Neural cell (in vitro differentiated cells): ENCODE measurements at regions not wholly inside any gene's neighbourhood (a gene's known extent, or its start where the extent isn't known, plus 50 kb on each side); places are given as distances from the start of the nearest gene placed in this dataset.

ENCODE experiments used
- H2AFZ ChIP-seq: fragments of 200-600, 300-800 bp; sonication (generic), shearing (Covaris generic); 2 replicates; pipeline ENCODE4 v1.6.0; 2014; ENCODE audit warnings: low read depth, mild to moderate bottlenecking, antibody characterized with exemption, low read length, moderate library complexity
- H3F3A ChIP-seq: fragments of 200-600 bp; shearing (Covaris generic); 2 replicates; pipeline ENCODE4 v1.6.1; 2016; ENCODE audit warnings: mild to moderate bottlenecking, moderate library complexity, mixed read lengths, antibody characterized with exemption, low read length; ENCODE audit not compliant: insufficient read depth, poor library complexity, severe bottlenecking
- H3K27ac ChIP-seq: fragments of 200-600, 300-800 bp; sonication (generic), shearing (Covaris generic); 2 replicates; pipeline ENCODE4 v1.5.1; 2014; ENCODE audit warnings: mild to moderate bottlenecking, low read length, moderate library complexity
- H3K27me3 ChIP-seq: fragments of 300-800, 200-600 bp; sonication (generic), shearing (Covaris generic); 2 replicates; pipeline ENCODE4 v1.6.0; 2014; ENCODE audit warnings: mild to moderate bottlenecking, low read depth, low read length, moderate library complexity; ENCODE audit not compliant: insufficient read depth
- H3K36me3 ChIP-seq: fragments of 300-800, 200-600 bp; sonication (generic), shearing (Covaris generic); 2 replicates; pipeline ENCODE4 v1.5.1; 2014; ENCODE audit warnings: mild to moderate bottlenecking, antibody characterized with exemption, low read length, moderate library complexity; ENCODE audit not compliant: insufficient read depth
- H3K4me2 ChIP-seq: fragments of 300-800, 200-600 bp; sonication (generic), shearing (Covaris generic); 2 replicates; pipeline ENCODE4 v1.6.0; 2014; ENCODE audit warnings: mild to moderate bottlenecking, low read length
- H3K4me3 ChIP-seq: fragments of 300-800, 200-600 bp; sonication (generic), shearing (Covaris generic); 2 replicates; pipeline ENCODE4 v1.5.1; 2014; ENCODE audit warnings: mild to moderate bottlenecking, low read length, moderate library complexity
- H3K79me2 ChIP-seq: fragments of 200-600 bp; shearing (Covaris generic); replicated peaks from 2 replicates; pipeline ENCODE4 v1.6.0; 2014; ENCODE audit warnings: mild to moderate bottlenecking, low read length, moderate library complexity; ENCODE audit not compliant: insufficient read depth
- H3K9ac ChIP-seq: fragments of 300-800, 200-600 bp; sonication (generic), shearing (Covaris generic); 2 replicates; pipeline ENCODE4 v1.6.1; 2016; ENCODE audit warnings: mild to moderate bottlenecking, low read length, mixed read lengths
- H3K9me2 ChIP-seq: fragments of 200-600 bp; shearing (Covaris generic); 2 replicates; pipeline ENCODE4 v1.6.1; 2016; ENCODE audit warnings: mild to moderate bottlenecking, low read length, mixed read lengths; ENCODE audit not compliant: insufficient read depth
- H3K9me3 ChIP-seq: fragments of 200-600, 300-800 bp; sonication (generic), shearing (Covaris generic); 2 replicates; pipeline ENCODE4 v1.6.1; 2016; ENCODE audit warnings: mild to moderate bottlenecking, mixed run types, low read length, moderate library complexity, mixed read lengths
- H4K20me1 ChIP-seq: fragments of 200-600 bp; shearing (Covaris generic); 2 replicates; pipeline ENCODE4 v1.6.1; 2016; ENCODE audit warnings: mild to moderate bottlenecking, mixed run types; ENCODE audit not compliant: insufficient read depth
- CTCF ChIP-seq: fragments of 450-650 bp; IDR thresholded peaks from 2 replicates; pipeline ENCODE4 v1.5.1; 2014; ENCODE audit warnings: antibody characterized with exemption, mild to moderate bottlenecking, moderate library complexity; ENCODE audit not compliant: poor library complexity, severe bottlenecking
- EP300 ChIP-seq: fragments of 450-650 bp; conservative IDR thresholded peaks from 2 replicates; pipeline ENCODE4 v1.6.1; 2014; ENCODE audit warnings: antibody characterized with exemption, mild to moderate bottlenecking, moderate library complexity; ENCODE audit not compliant: poor library complexity, severe bottlenecking
- EZH2 ChIP-seq: fragments of 200-600, 300-800 bp; shearing (Covaris generic), sonication (generic); IDR thresholded peaks from 2 replicates; pipeline ENCODE4 v1.6.1; 2014; ENCODE audit warnings: antibody characterized with exemption, low read length, borderline replicate concordance, mild to moderate bottlenecking; ENCODE audit not compliant: insufficient read depth, poor library complexity, severe bottlenecking
- MXI1 ChIP-seq: fragments of 450-650 bp; conservative IDR thresholded peaks from 2 replicates; pipeline ENCODE4 v1.6.1; 2014; ENCODE audit warnings: antibody characterized with exemption, mild to moderate bottlenecking; ENCODE audit not compliant: poor library complexity, severe bottlenecking
- POLR2AphosphoS5 ChIP-seq: IDR thresholded peaks from 2 replicates; pipeline ENCODE4 v1.6.1; 2012
- RAD21 ChIP-seq: fragments of 450-650 bp; conservative IDR thresholded peaks from 2 replicates; pipeline ENCODE4 v1.6.1; 2014; ENCODE audit warnings: antibody characterized with exemption, mild to moderate bottlenecking, moderate library complexity
- REST ChIP-seq: IDR thresholded peaks from 2 replicates; pipeline ENCODE4 v1.6.1; 2012; ENCODE audit warnings: borderline replicate concordance
- SMC3 ChIP-seq: fragments of 450-650 bp; conservative IDR thresholded peaks from 2 replicates; pipeline ENCODE4 v1.6.1; 2014; ENCODE audit warnings: antibody characterized with exemption, mild to moderate bottlenecking, moderate library complexity; ENCODE audit not compliant: poor library complexity
- TAF1 ChIP-seq: IDR thresholded peaks from 2 replicates; pipeline ENCODE4 v1.6.1; 2012; ENCODE audit warnings: low read depth

- H3K9me2 ChIP-seq: no peaks in the 10 kb centered on the region
- no peaks in the 10 kb centered on the region for H3K27me3 ChIP-seq
- no peak overlapping the region for H3K9ac ChIP-seq
- H3K79me2 ChIP-seq: no peaks in the 10 kb centered on the region
- no peak overlapping the region for H2AFZ ChIP-seq
- no peak overlapping the region for H3K4me3 ChIP-seq
- H3K4me2 ChIP-seq: no peak overlapping the region
- H3K9me3 ChIP-seq: no peaks in the 10 kb centered on the region
- no peak overlapping the region for H3K27ac ChIP-seq
- no peak for TF ChIP-seq EP300
- no peak for TF ChIP-seq SMC3
- no peak for TF ChIP-seq TAF1
- TF ChIP-seq REST: no peak
- no peak for TF ChIP-seq RAD21
- no peak for TF ChIP-seq EZH2
- TF ChIP-seq CTCF: no peak
- H4K20me1 ChIP-seq: no peaks in the 10 kb centered on the region
- no peaks in the 10 kb centered on the region for H3K36me3 ChIP-seq
- no peaks in the 10 kb centered on the region for H3F3A ChIP-seq
Measured at GRCh38 chr13:50757008-50757407, 86.5 kb downstream of the DLEU7 start.

- Histone ChIP-seq H2AFZ (no peak overlapping the region), H3K4me2 (no peak overlapping the region), H4K20me1 (no peaks in the 10 kb centered on the region), H3K36me3 (no peaks in the 10 kb centered on the region), H3K79me2 (no peaks in the 10 kb centered on the region), H3K9ac (no peak overlapping the region), H3K27me3 (no peaks in the 10 kb centered on the region), H3K9me3 (no peaks in the 10 kb centered on the region), H3K9me2 (no peaks in the 10 kb centered on the region), H3F3A (no peaks in the 10 kb centered on the region), H3K4me3 (no peak overlapping the region), H3K27ac (no peak overlapping the region)
- TF ChIP-seq MXI1 (no peak), EP300 (no peak), CTCF (no peak), POLR2AphosphoS5 (no peak), RAD21 (no peak), SMC3 (no peak), TAF1 (no peak), EZH2 (no peak), REST (no peak)
Measured at GRCh38 chr13:50758796-50759195, 84.7 kb downstream of the DLEU7 start.
